Activated B cell treated with CpG ODN at 0.5 μM for 24 hours (primary cell): ENCODE measurements at regions not wholly inside any gene's neighbourhood (a gene's known extent, or its start where the extent isn't known, plus 50 kb on each side); places are given as distances from the start of the nearest gene placed in this dataset.

ENCODE experiments used
- ATAC-seq: fragments of 200-7000 bp; cut with Tn5 transposase; one replicate; pipeline ENCODE4 v1.10.0; 2021; ENCODE audit warnings: low read depth, mild to moderate bottlenecking, moderate library complexity
- CTCF ChIA-PET: fragments of 350-600 bp; sonication (Branson Sonifier 250); formaldehyde crosslinking; loops from one replicate; lab custom pipeline; 2021; ENCODE audit warnings: antibody characterized with exemption; lab: Charles Lee
- POLR2A ChIA-PET: fragments of 350-600 bp; sonication (Branson Sonifier 250); formaldehyde crosslinking; loops from one replicate; lab custom pipeline; 2021; ENCODE audit warnings: antibody characterized with exemption; lab: Charles Lee
- DNase-seq: peaks from one replicate; pipeline ENCODE4 v3.0.0; 2022
- H3K27ac Mint-ChIP-seq: one replicate; pipeline ENCODE4 v1.8.0; 2020; ENCODE audit warnings: mixed read lengths
- H3K27me3 Mint-ChIP-seq: one replicate; pipeline ENCODE4 v1.8.0; 2021; ENCODE audit warnings: mixed read lengths
- H3K36me3 Mint-ChIP-seq: one replicate; pipeline ENCODE4 v1.8.0; 2021; ENCODE audit warnings: low read depth, mixed read lengths
- H3K4me1 Mint-ChIP-seq: one replicate; pipeline ENCODE4 v1.8.0; 2021; ENCODE audit warnings: mixed read lengths
- H3K4me3 Mint-ChIP-seq: one replicate; pipeline ENCODE4 v1.8.0; 2020; ENCODE audit warnings: mild to moderate bottlenecking, mixed read lengths
- H3K9me3 Mint-ChIP-seq: one replicate; pipeline ENCODE4 v1.8.0; 2020; ENCODE audit warnings: mixed read lengths
- CTCF ChIP-seq: fragments of 200-600 bp; IDR thresholded peaks from one replicate; pipeline ENCODE4 v1.8.0; 2022; ENCODE audit warnings: antibody characterized with exemption, mild to moderate bottlenecking
- intact Hi-C: fragments of 100-400 bp; cut with micrococcal nuclease; formaldehyde crosslinking; loops from one replicate; pipeline ENCODE4 v1.15.1; 2024

DNA sequence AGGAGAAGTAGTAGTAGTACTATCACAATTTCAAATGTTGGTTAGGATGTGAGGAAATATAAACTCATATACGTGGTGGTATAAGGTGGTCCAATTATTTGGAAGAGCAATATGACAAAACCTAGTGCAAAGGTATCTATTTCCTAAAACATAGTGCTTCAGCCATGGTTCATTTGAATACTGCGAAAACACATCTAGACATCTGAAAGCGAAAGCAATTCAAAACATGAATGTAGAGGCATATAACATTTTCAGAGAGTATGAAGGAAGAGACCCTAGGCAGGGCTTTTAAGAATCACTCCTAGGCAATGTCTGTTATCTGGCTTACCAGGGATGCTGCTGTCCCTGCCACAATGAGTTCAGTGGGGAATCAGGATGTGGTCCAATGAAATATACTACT lies 1085.8 kb downstream of the TDRD15 start:
- no peaks in the 10 kb centered on the region for H3K4me1 Mint-ChIP-seq
- intact Hi-C loops = no loop called here
- H3K4me3 Mint-ChIP-seq = no peak overlapping the region
- H3K9me3 Mint-ChIP-seq = peaks cover 3% of the 10 kb centered on the region
- H3K27ac Mint-ChIP-seq = no peak overlapping the region
- CTCF ChIA-PET = no interaction called here
- ATAC-seq (no peak), DNase-seq (no peak)
- no peaks in the 10 kb centered on the region for H3K36me3 Mint-ChIP-seq
- no peak for TF ChIP-seq CTCF
- POLR2A ChIA-PET = no interaction called here
- no peaks in the 10 kb centered on the region for H3K27me3 Mint-ChIP-seq

DNA sequence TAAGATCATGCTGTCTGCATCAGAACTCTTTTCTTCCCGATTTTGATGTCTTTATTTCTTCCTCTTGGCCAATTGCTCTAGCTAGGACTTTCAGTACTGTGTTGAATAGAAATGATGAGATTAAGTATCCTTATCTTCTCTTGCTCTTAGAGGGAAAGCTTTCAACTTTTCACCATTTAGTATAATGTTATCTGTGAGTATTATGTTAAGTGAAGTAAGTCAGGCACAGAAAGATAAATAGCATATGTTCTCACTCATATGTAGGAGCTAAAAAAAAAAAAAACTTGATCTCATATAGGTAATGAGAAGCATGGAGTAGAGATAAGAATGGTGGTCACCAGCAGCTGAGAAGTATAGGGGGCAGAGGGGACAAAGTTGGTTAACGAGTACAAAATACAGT lies 1089.5 kb downstream of the TDRD15 start:
- Mint-ChIP-seq H3K4me1 (no peaks in the 10 kb centered on the region), H3K27ac (no peak overlapping the region), H3K4me3 (no peak overlapping the region), H3K27me3 (no peaks in the 10 kb centered on the region), H3K36me3 (no peaks in the 10 kb centered on the region), H3K9me3 (peaks cover 3% of the 10 kb centered on the region)
- no peak for ATAC-seq
- ChIA-PET CTCF (no interaction called here), POLR2A (no interaction called here)
- DNase-seq = no peak
- intact Hi-C loops = no loop called here
- TF ChIP-seq CTCF = no peak

DNA sequence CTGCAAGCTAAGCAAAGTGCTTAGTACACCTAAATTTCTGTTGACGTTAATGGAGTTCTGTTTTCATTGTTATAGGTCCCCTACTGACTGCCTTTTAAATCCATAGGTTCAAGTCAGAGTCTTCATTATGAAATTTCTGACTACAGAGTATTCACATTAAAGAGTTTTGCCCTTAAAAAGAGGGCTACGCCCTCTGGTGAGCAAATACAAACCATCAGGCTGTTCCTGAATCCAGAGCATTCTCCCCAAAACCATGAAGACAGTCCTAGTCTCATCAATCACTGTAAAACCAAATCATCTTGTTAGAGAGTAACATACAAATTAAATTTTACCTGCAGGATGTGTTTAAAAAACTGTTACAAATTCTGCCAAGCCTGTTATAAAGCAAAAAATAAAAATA lies 1091.7 kb downstream of the TDRD15 start:
- no peak for TF ChIP-seq CTCF
- H3K4me3 Mint-ChIP-seq = no peak overlapping the region
- no peaks in the 10 kb centered on the region for H3K4me1 Mint-ChIP-seq
- no peak overlapping the region for H3K27ac Mint-ChIP-seq
- DNase-seq (no peak), ATAC-seq (no peak)
- ChIA-PET CTCF (no interaction called here), POLR2A (no interaction called here)
- H3K9me3 Mint-ChIP-seq = peaks cover 4% of the 10 kb centered on the region
- no peaks in the 10 kb centered on the region for H3K36me3 Mint-ChIP-seq
- H3K27me3 Mint-ChIP-seq = no peaks in the 10 kb centered on the region
- intact Hi-C loops = no loop called here

DNA sequence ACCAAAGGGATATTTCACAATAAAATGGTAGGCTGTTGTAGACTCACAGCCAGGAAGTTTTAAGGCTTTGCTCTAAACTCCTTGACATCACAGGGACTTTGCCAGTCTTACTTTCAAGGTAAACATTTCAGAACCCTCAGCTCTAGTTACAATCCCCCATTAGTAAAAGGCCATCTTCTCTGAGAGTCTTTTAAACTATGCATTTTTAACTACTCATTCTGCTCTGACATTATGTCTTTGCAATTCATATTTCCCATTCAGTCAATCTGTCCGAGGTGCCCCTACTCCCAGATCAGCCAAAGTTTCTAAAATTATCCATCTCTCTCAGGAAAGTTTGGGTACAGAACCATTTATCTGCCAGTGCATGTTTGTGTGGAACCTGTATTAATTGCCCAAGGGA lies 1094.1 kb downstream of the TDRD15 start:
- Mint-ChIP-seq H3K4me3 (no peak overlapping the region), H3K27ac (no peak overlapping the region), H3K36me3 (no peaks in the 10 kb centered on the region), H3K27me3 (no peaks in the 10 kb centered on the region), H3K9me3 (peaks cover 7% of the 10 kb centered on the region), H3K4me1 (no peaks in the 10 kb centered on the region)
- ChIA-PET CTCF (no interaction called here), POLR2A (no interaction called here)
- ATAC-seq (no peak), DNase-seq (no peak)
- TF ChIP-seq CTCF = no peak
- intact Hi-C loops = no loop called here

GRCh38 chr2:22221006-22221405 lies 1097.2 kb downstream of the TDRD15 start:
- Mint-ChIP-seq H3K27me3 (no peaks in the 10 kb centered on the region), H3K27ac (no peak overlapping the region), H3K36me3 (no peaks in the 10 kb centered on the region), H3K4me3 (no peak overlapping the region), H3K9me3 (peaks cover 15% of the 10 kb centered on the region), H3K4me1 (no peaks in the 10 kb centered on the region)
- no peak for DNase-seq
- no peak for ATAC-seq
- POLR2A ChIA-PET = no interaction called here
- no peak for TF ChIP-seq CTCF
- intact Hi-C loops = no loop called here
- CTCF ChIA-PET = no interaction called here
